BJ (cell line): ENCODE measurements at regions not wholly inside any gene's neighbourhood (a gene's known extent, or its start where the extent isn't known, plus 50 kb on each side); places are given as distances from the start of the nearest gene placed in this dataset.

ENCODE experiments used
- CTCF ChIA-PET: fragments of 350-600 bp; formaldehyde crosslinking; extraction: SDS; loops from one replicate; lab custom pipeline; 2021; ENCODE audit warnings: antibody characterized with exemption, inconsistent platforms; lab: Yijun Ruan, JAX
- POLR2A ChIA-PET: fragments of 300-600 bp; sonication (Branson Sonifier 250); formaldehyde crosslinking; extraction: SDS; loops from one replicate; lab custom pipeline; 2021; ENCODE audit warnings: antibody characterized with exemption; lab: Charles Lee
- DNase-seq: peaks from one replicate; pipeline ENCODE4 v3.0.0-alpha.2; 2011; ENCODE audit warnings: low read depth
- H3K27me3 ChIP-seq: 2 replicates; pipeline ENCODE4 v1.6.0; 2011; ENCODE audit warnings: low read length; ENCODE audit not compliant: control insufficient read depth, insufficient read depth
- H3K36me3 ChIP-seq: 2 replicates; pipeline ENCODE4 v1.5.1; 2011; ENCODE audit warnings: low read length; ENCODE audit not compliant: control insufficient read depth, insufficient read depth
- H3K4me3 ChIP-seq: 2 replicates; pipeline ENCODE4 v1.5.1; 2011; ENCODE audit warnings: low read depth, mild to moderate bottlenecking, control low read depth, low read length
- TF ChIP-seq, protein P1 (sequence below): IDR thresholded peaks from 2 replicates; pipeline ENCODE4 v1.5.1; 2011; ENCODE audit warnings: low read depth, mild to moderate bottlenecking, control low read depth, inconsistent platforms, low read length, moderate library complexity; ENCODE audit not compliant: insufficient read depth

DNA sequence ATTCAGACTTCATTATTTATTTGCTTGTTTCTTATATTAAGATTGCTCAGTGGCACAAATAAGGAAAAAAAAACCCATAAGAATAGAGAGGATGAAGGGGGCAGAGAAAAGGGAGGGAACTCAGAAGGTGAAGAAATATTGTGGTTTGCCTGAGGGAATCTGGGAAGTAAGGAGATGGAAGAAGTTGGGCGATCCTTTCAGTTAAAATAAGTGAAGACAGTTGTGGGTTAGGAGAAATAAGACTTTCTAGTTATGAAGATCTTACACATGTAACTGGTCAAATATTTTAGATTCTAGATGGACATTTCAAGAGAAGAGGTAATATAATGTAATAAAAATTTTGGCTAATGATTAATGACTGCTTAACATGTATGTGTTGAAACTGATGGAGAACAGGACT is 138.7 kb upstream of the LIMCH1 start:
- Histone ChIP-seq H3K4me3 (no peak overlapping the region), H3K36me3 (no peaks in the 10 kb centered on the region), H3K27me3 (no peaks in the 10 kb centered on the region)
- TF ChIP-seq, protein P1, sequence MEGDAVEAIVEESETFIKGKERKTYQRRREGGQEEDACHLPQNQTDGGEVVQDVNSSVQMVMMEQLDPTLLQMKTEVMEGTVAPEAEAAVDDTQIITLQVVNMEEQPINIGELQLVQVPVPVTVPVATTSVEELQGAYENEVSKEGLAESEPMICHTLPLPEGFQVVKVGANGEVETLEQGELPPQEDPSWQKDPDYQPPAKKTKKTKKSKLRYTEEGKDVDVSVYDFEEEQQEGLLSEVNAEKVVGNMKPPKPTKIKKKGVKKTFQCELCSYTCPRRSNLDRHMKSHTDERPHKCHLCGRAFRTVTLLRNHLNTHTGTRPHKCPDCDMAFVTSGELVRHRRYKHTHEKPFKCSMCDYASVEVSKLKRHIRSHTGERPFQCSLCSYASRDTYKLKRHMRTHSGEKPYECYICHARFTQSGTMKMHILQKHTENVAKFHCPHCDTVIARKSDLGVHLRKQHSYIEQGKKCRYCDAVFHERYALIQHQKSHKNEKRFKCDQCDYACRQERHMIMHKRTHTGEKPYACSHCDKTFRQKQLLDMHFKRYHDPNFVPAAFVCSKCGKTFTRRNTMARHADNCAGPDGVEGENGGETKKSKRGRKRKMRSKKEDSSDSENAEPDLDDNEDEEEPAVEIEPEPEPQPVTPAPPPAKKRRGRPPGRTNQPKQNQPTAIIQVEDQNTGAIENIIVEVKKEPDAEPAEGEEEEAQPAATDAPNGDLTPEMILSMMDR, result no peak
- ChIA-PET CTCF (interaction anchor here (0.5 to 1.4 kb wide), 2 partner anchors 8 to 10 kb away, joined by 3 to 4 read pairs; no protein-coding TSS in a partner anchor), POLR2A (interaction anchor here (0.6 kb wide), 1 partner anchor 12 kb away, joined by 8 read pairs; no protein-coding TSS in a partner anchor)
- peak; percentile 39 for DNase-seq

DNA sequence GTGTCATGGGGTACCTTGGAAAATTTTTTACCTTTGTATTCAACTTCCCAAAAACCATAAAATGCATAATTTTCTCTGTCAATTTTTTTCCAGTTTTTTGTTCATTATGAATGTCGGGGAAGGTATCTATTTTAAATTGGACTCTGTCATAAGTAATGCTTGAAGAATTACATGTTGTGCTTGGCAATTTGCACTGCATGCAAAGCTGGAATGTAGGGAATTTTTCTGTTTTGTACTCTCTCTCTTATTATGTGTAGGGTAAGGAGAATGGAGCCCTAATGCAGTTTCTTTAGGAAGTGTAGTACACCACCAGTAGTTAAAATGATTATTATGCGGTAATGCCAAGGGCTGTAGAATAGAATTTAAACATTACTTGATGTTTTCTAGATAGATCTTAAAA is 137.7 kb upstream of the LIMCH1 start:
- POLR2A ChIA-PET, result no interaction called here
- Histone ChIP-seq H3K4me3 (no peak overlapping the region), H3K27me3 (no peaks in the 10 kb centered on the region), H3K36me3 (no peaks in the 10 kb centered on the region)
- DNase-seq, result no peak
- TF ChIP-seq, protein P1, result no peak
- CTCF ChIA-PET, result interaction anchor here (1.4 kb wide), 1 partner anchor 9 kb away, joined by 3 read pairs; no protein-coding TSS in a partner anchor

DNA sequence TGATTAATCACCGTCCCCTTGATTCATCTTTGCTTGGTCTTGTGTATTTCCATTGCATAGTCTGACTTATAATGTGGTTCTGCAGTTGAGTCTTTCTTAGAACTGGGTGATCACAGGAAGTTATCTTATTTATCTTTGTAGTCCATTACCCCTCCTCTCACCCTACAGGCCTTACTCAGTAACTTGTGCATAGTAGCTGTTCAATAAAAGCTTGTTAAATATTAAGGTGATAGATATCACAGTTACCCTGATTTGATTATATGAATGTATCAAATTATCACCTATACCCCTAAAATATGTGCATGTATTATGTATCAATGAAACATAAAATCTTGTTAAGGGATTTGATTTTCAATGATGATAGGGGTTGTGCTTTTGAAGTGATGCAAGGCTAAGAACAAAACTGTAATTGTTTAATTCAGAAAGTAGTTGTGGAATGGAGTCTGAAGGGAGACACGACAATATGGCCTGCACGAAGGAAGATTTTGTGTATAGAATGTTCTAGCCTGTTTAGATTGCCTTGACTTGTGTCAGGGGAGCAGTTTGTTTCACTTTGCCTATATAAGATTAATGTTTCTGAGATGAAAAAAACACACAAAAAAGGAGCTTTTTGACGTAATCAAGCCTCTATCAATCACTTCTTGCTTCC is 132.4 kb upstream of the LIMCH1 start:
- ChIA-PET CTCF (interaction anchor here (0.6 to 1.6 kb wide), 3 partner anchors 12 to 125 kb away, joined by 3 to 4 read pairs (median 3); no protein-coding TSS in a partner anchor), POLR2A (interaction anchor here (0.5 kb wide), 1 partner anchor 22 kb away, joined by 6 read pairs; no protein-coding TSS in a partner anchor)
- Histone ChIP-seq H3K4me3 (no peak overlapping the region), H3K27me3 (no peaks in the 10 kb centered on the region), H3K36me3 (no peaks in the 10 kb centered on the region)
- DNase-seq, result no peak
- TF ChIP-seq, protein P1, result no peak

DNA sequence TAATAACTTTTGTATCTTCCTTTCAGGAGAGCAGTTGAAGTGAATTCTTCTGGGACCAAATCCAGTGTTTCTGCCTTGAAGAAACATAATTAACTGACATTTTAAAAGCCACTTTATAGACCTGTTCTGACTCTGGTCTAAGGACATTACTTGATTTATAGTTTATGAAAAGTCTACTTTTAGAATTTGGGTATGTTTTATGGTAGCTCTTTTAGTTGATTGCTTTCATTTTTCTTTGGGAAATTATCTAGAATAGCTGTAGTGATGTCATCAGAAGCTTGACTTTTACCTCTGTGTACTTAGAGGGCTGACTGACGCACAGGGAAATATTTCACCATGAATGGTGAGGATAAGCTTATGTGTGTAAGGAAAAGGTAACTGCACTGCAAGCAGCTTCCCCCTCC is 131.8 kb upstream of the LIMCH1 start:
- ChIA-PET CTCF (interaction anchor here (0.6 to 1.6 kb wide), 3 partner anchors 12 to 125 kb away, joined by 3 to 4 read pairs (median 3); no protein-coding TSS in a partner anchor), POLR2A (no interaction called here)
- DNase-seq, result no peak
- TF ChIP-seq, protein P1, result no peak
- Histone ChIP-seq H3K4me3 (no peak overlapping the region), H3K36me3 (no peaks in the 10 kb centered on the region), H3K27me3 (no peaks in the 10 kb centered on the region)

DNA sequence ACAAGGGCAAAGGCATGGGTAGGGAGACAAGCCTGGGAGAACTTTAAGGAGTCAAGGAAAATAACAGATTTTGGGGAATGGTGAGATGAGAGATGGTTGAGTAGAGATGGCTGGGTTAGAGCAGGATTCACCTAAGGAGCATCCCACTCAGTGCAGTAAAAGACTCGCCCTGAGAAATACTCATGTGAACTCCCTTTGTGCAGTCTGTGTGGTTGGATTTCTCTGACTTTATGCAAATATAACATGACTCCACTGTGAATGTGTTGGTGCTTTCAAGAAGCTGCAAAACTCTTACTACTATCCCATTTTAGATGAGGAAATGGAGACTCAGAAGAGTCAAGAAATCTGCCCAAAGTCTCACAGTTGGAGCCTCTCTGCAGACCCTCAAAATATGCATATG is 129.8 kb upstream of the LIMCH1 start:
- no peaks in the 10 kb centered on the region for H3K27me3 ChIP-seq
- DNase-seq, result no peak
- POLR2A ChIA-PET, result no interaction called here
- H3K36me3 ChIP-seq, result no peaks in the 10 kb centered on the region
- H3K4me3 ChIP-seq, result no peak overlapping the region
- TF ChIP-seq, protein P1, result no peak
- CTCF ChIA-PET, result interaction anchor here (1.0 kb wide), 1 partner anchor 150 kb away, joined by 3 read pairs; no protein-coding TSS in a partner anchor
